ENCODE measurements at regions not wholly inside any gene's neighbourhood (a gene's known extent, or its start where the extent isn't known, plus 50 kb on each side); places are given as distances from the start of the nearest gene placed in this dataset.

GRCh38 chr4:79634111-79634510, 226.1 kb upstream of the GK2 start:
- H2BK12ac ChIP-seq (ENCODE audit: low read length): no peak overlapping the region
- H3K4ac ChIP-seq (ENCODE audit: low read length): no peak overlapping the region
- H3K23ac ChIP-seq (ENCODE audit: low read depth, low read length, poor library complexity): no peak overlapping the region
- DNase-seq (ENCODE audit: low spot score): no peak
- no peaks in the 10 kb centered on the region for H3K9me3 ChIP-seq (replicated peaks in 1 of 2; ENCODE audit: control insufficient read depth in 2 of 2, insufficient read depth in 1 of 2, low read depth in 1 of 2, low read length in 2 of 2)
- H3K9ac ChIP-seq (ENCODE audit: low read depth, low read length, poor library complexity): no peak overlapping the region
- no peak overlapping the region for H3K14ac ChIP-seq (ENCODE audit: low read length)
- no peaks in the 10 kb centered on the region for H3K27me3 ChIP-seq (ENCODE audit: control insufficient read depth in 3 of 3, insufficient read depth in 3 of 3, low read depth in 1 of 3, low read length in 3 of 3)
- H3K4me3 ChIP-seq (ENCODE audit: low read length in 2 of 2): no peak overlapping the region
- H3K18ac ChIP-seq (ENCODE audit: low read length): no peak overlapping the region
- H4K91ac ChIP-seq (ENCODE audit: low read depth, low read length, poor library complexity): no peak overlapping the region
- no peak overlapping the region for H2AFZ ChIP-seq (ENCODE audit: low read length)
- H2AK5ac ChIP-seq (ENCODE audit: low read depth, low read length): no peak overlapping the region
- no peak overlapping the region for H2BK15ac ChIP-seq (ENCODE audit: low read length)
- H2BK5ac ChIP-seq (ENCODE audit: low read length): no peak overlapping the region
- no peak overlapping the region for H2BK120ac ChIP-seq (ENCODE audit: low read depth, low read length)
- H3K4me1 ChIP-seq (ENCODE audit: control insufficient read depth in 2 of 2, insufficient read depth in 1 of 2, low read depth in 1 of 2, low read length in 2 of 2): no peaks in the 10 kb centered on the region
- H3K4me2 ChIP-seq (ENCODE audit: insufficient read depth, low read length, poor library complexity, severe bottlenecking): no peak overlapping the region
- no peaks in the 10 kb centered on the region for H3K36me3 ChIP-seq (replicated peaks in 1 of 2; ENCODE audit: control insufficient read depth in 2 of 2, insufficient read depth in 2 of 2, low read length in 2 of 2)
- WGBS, 2 donors (ENCODE audit: extremely low coverage in 2 of 2, insufficient read length in 2 of 2, insufficient replicate concordance in 1 of 2): no CpG with 5 or more reads among the region's 9 CpGs
- H3K27ac ChIP-seq (replicated peaks; ENCODE audit: low read length): no peak overlapping the region
- no peaks in the 10 kb centered on the region for H3K79me1 ChIP-seq (ENCODE audit: low read depth, low read length)
- H4K8ac ChIP-seq (ENCODE audit: low read depth, low read length): no peak overlapping the region

- Histone ChIP-seq H3K14ac (ENCODE audit: low read length) (no peak overlapping the region), H3K79me1 (ENCODE audit: low read depth, low read length) (no peaks in the 10 kb centered on the region), H3K36me3 (replicated peaks in 1 of 2; ENCODE audit: control insufficient read depth in 2 of 2, insufficient read depth in 2 of 2, low read length in 2 of 2) (no peaks in the 10 kb centered on the region), H2AK5ac (ENCODE audit: low read depth, low read length) (no peak overlapping the region), H3K27ac (replicated peaks; ENCODE audit: low read length) (no peak overlapping the region), H4K8ac (ENCODE audit: low read depth, low read length) (no peak overlapping the region), H2BK15ac (ENCODE audit: low read length) (no peak overlapping the region), H4K91ac (ENCODE audit: low read depth, low read length, poor library complexity) (no peak overlapping the region), H3K4me1 (ENCODE audit: control insufficient read depth in 2 of 2, insufficient read depth in 1 of 2, low read depth in 1 of 2, low read length in 2 of 2) (no peaks in the 10 kb centered on the region), H3K9me3 (replicated peaks in 1 of 2; ENCODE audit: control insufficient read depth in 2 of 2, insufficient read depth in 1 of 2, low read depth in 1 of 2, low read length in 2 of 2) (no peaks in the 10 kb centered on the region), H2AFZ (ENCODE audit: low read length) (no peak overlapping the region), H2BK12ac (ENCODE audit: low read length) (no peak overlapping the region), H3K23ac (ENCODE audit: low read depth, low read length, poor library complexity) (no peak overlapping the region), H3K18ac (ENCODE audit: low read length) (no peak overlapping the region), H3K4me2 (ENCODE audit: insufficient read depth, low read length, poor library complexity, severe bottlenecking) (no peak overlapping the region), H3K9ac (ENCODE audit: low read depth, low read length, poor library complexity) (no peak overlapping the region), H3K4me3 (ENCODE audit: low read length in 2 of 2) (no peak overlapping the region), H2BK5ac (ENCODE audit: low read length) (no peak overlapping the region), H3K4ac (ENCODE audit: low read length) (no peak overlapping the region), H3K27me3 (ENCODE audit: control insufficient read depth in 3 of 3, insufficient read depth in 3 of 3, low read depth in 1 of 3, low read length in 3 of 3) (no peaks in the 10 kb centered on the region), H2BK120ac (ENCODE audit: low read depth, low read length) (no peak overlapping the region)
- no CpG with 5 or more reads among the region's 3 CpGs for WGBS, 2 donors (ENCODE audit: extremely low coverage in 2 of 2, insufficient read length in 2 of 2, insufficient replicate concordance in 1 of 2)
- DNase-seq (ENCODE audit: low spot score): no peak
Measured at GRCh38 chr4:79632114-79632513, 224.1 kb upstream of the GK2 start.

- H3K9me3 ChIP-seq (replicated peaks in 1 of 2; ENCODE audit: control insufficient read depth in 2 of 2, insufficient read depth in 1 of 2, low read depth in 1 of 2, low read length in 2 of 2): no peaks in the 10 kb centered on the region
- no peak overlapping the region for H4K91ac ChIP-seq (ENCODE audit: low read depth, low read length, poor library complexity)
- H2BK15ac ChIP-seq (ENCODE audit: low read length): no peak overlapping the region
- WGBS, 2 donors (ENCODE audit: extremely low coverage in 2 of 2, insufficient read length in 2 of 2, insufficient replicate concordance in 1 of 2): no CpG with 5 or more reads among the region's 2 CpGs
- no peak overlapping the region for H3K14ac ChIP-seq (ENCODE audit: low read length)
- no peak overlapping the region for H2BK5ac ChIP-seq (ENCODE audit: low read length)
- H3K79me1 ChIP-seq (ENCODE audit: low read depth, low read length): no peaks in the 10 kb centered on the region
- no peak overlapping the region for H2AK5ac ChIP-seq (ENCODE audit: low read depth, low read length)
- no peak overlapping the region for H3K27ac ChIP-seq (replicated peaks; ENCODE audit: low read length)
- DNase-seq (ENCODE audit: low spot score): no peak
- no peak overlapping the region for H2AFZ ChIP-seq (ENCODE audit: low read length)
- no peak overlapping the region for H4K8ac ChIP-seq (ENCODE audit: low read depth, low read length)
- H3K18ac ChIP-seq (ENCODE audit: low read length): no peak overlapping the region
- no peak overlapping the region for H3K9ac ChIP-seq (ENCODE audit: low read depth, low read length, poor library complexity)
- no peak overlapping the region for H2BK120ac ChIP-seq (ENCODE audit: low read depth, low read length)
- H3K4me2 ChIP-seq (ENCODE audit: insufficient read depth, low read length, poor library complexity, severe bottlenecking): no peak overlapping the region
- H2BK12ac ChIP-seq (ENCODE audit: low read length): no peak overlapping the region
- no peak overlapping the region for H3K4ac ChIP-seq (ENCODE audit: low read length)
- no peak overlapping the region for H3K4me3 ChIP-seq (ENCODE audit: low read length in 2 of 2)
- H3K27me3 ChIP-seq (ENCODE audit: control insufficient read depth in 3 of 3, insufficient read depth in 3 of 3, low read depth in 1 of 3, low read length in 3 of 3): no peaks in the 10 kb centered on the region
- H3K4me1 ChIP-seq (ENCODE audit: control insufficient read depth in 2 of 2, insufficient read depth in 1 of 2, low read depth in 1 of 2, low read length in 2 of 2): no peaks in the 10 kb centered on the region
- H3K23ac ChIP-seq (ENCODE audit: low read depth, low read length, poor library complexity): no peak overlapping the region
- no peaks in the 10 kb centered on the region for H3K36me3 ChIP-seq (replicated peaks in 1 of 2; ENCODE audit: control insufficient read depth in 2 of 2, insufficient read depth in 2 of 2, low read length in 2 of 2)
Measured at GRCh38 chr4:79626611-79627010, 218.6 kb upstream of the GK2 start.

- Histone ChIP-seq H3K14ac (ENCODE audit: low read length) (no peak overlapping the region), H2BK12ac (ENCODE audit: low read length) (no peak overlapping the region), H2BK15ac (ENCODE audit: low read length) (no peak overlapping the region), H2AFZ (ENCODE audit: low read length) (no peak overlapping the region), H3K4ac (ENCODE audit: low read length) (no peak overlapping the region), H3K27ac (replicated peaks; ENCODE audit: low read length) (no peak overlapping the region), H3K9me3 (replicated peaks in 1 of 2; ENCODE audit: control insufficient read depth in 2 of 2, insufficient read depth in 1 of 2, low read depth in 1 of 2, low read length in 2 of 2) (no peaks in the 10 kb centered on the region), H3K18ac (ENCODE audit: low read length) (no peak overlapping the region), H3K23ac (ENCODE audit: low read depth, low read length, poor library complexity) (no peak overlapping the region), H4K91ac (ENCODE audit: low read depth, low read length, poor library complexity) (no peak overlapping the region), H2AK5ac (ENCODE audit: low read depth, low read length) (no peak overlapping the region), H3K27me3 (ENCODE audit: control insufficient read depth in 3 of 3, insufficient read depth in 3 of 3, low read depth in 1 of 3, low read length in 3 of 3) (no peaks in the 10 kb centered on the region), H3K79me1 (ENCODE audit: low read depth, low read length) (no peaks in the 10 kb centered on the region), H3K4me1 (ENCODE audit: control insufficient read depth in 2 of 2, insufficient read depth in 1 of 2, low read depth in 1 of 2, low read length in 2 of 2) (no peaks in the 10 kb centered on the region), H3K9ac (ENCODE audit: low read depth, low read length, poor library complexity) (no peak overlapping the region), H3K4me2 (ENCODE audit: insufficient read depth, low read length, poor library complexity, severe bottlenecking) (no peak overlapping the region), H3K4me3 (ENCODE audit: low read length in 2 of 2) (no peak overlapping the region), H2BK120ac (ENCODE audit: low read depth, low read length) (no peak overlapping the region), H2BK5ac (ENCODE audit: low read length) (no peak overlapping the region), H4K8ac (ENCODE audit: low read depth, low read length) (no peak overlapping the region), H3K36me3 (replicated peaks in 1 of 2; ENCODE audit: control insufficient read depth in 2 of 2, insufficient read depth in 2 of 2, low read length in 2 of 2) (no peaks in the 10 kb centered on the region)
- no peak for DNase-seq (ENCODE audit: low spot score)
- WGBS, 2 donors (ENCODE audit: extremely low coverage in 2 of 2, insufficient read length in 2 of 2, insufficient replicate concordance in 1 of 2): no CpG with 5 or more reads among the region's 5 CpGs
Measured at GRCh38 chr4:79626101-79626500, 218.1 kb upstream of the GK2 start.
